NB4 (cell line): ENCODE measurements at regions not wholly inside any gene's neighbourhood (a gene's known extent, or its start where the extent isn't known, plus 50 kb on each side); places are given as distances from the start of the nearest gene placed in this dataset.

Source experiments
- DNase-seq: peaks from one replicate; pipeline ENCODE4 v3.0.0; 2010; ENCODE audit warnings: low read depth
- H3K4me3 ChIP-seq: one replicate; pipeline ENCODE4 v1.5.1; 2011; ENCODE audit warnings: mild to moderate bottlenecking, low read depth, low read length, moderate library complexity
- MAX ChIP-seq: IDR thresholded peaks from 2 replicates; pipeline ENCODE4 v1.6.1; 2011; ENCODE audit warnings: low read depth, low read length
- MYC ChIP-seq: IDR thresholded peaks from 2 replicates; pipeline ENCODE4 v1.6.1; 2011; ENCODE audit warnings: low read depth, low read length
- POLR2A ChIP-seq: IDR thresholded peaks from 2 replicates; pipeline ENCODE4 v1.6.1; 2011; ENCODE audit warnings: mild to moderate bottlenecking; ENCODE audit not compliant: insufficient read length; ENCODE audit errors: extremely low read depth
- TF ChIP-seq, protein P1 (sequence below): IDR thresholded peaks from one replicate; pipeline ENCODE4 v1.5.1; 2012; ENCODE audit warnings: low read depth, low read length

GRCh38 chr4:33714971-33715370 lies 2529.3 kb downstream of the ARAP2 start:
- TF ChIP-seq POLR2A (no peak), MYC (no peak)
- TF ChIP-seq, protein P1, sequence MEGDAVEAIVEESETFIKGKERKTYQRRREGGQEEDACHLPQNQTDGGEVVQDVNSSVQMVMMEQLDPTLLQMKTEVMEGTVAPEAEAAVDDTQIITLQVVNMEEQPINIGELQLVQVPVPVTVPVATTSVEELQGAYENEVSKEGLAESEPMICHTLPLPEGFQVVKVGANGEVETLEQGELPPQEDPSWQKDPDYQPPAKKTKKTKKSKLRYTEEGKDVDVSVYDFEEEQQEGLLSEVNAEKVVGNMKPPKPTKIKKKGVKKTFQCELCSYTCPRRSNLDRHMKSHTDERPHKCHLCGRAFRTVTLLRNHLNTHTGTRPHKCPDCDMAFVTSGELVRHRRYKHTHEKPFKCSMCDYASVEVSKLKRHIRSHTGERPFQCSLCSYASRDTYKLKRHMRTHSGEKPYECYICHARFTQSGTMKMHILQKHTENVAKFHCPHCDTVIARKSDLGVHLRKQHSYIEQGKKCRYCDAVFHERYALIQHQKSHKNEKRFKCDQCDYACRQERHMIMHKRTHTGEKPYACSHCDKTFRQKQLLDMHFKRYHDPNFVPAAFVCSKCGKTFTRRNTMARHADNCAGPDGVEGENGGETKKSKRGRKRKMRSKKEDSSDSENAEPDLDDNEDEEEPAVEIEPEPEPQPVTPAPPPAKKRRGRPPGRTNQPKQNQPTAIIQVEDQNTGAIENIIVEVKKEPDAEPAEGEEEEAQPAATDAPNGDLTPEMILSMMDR, result no peak
- no peak for DNase-seq
- no peak overlapping the region for H3K4me3 ChIP-seq

- no peak overlapping the region for H3K4me3 ChIP-seq
- TF ChIP-seq MAX (peak; percentile 29; the same call in 1 of the 2 replicates), MYC (0 out of 2 replicates have a peak, but pooled peaks have one; percentile 20)
- TF ChIP-seq, protein P1, result no peak
- DNase-seq, result no peak
These were observed 2528.4 kb downstream of the ARAP2 start for GRCh38 chr4:33715841-33716395.

DNA sequence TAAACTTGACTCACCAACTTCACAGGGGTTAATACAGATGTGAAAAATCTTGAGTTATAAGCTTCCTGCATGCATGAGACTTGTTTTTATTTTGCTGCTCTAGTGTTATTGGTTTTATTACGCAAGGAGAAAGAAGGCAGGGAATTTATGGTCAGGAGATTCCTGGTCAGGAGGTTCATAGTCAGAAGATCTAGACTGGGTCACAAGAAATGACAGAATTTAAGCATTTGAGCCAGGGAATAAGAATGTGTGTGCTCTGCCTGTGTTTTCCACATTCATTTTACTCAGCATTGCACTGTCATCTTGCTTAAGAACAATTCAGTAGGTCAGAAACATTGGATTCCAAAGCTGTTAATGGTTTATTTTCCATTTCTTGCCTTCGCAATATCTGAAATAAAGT lies 2522.1 kb downstream of the ARAP2 start:
- no peak for DNase-seq
- no peak for TF ChIP-seq MAX
- TF ChIP-seq, protein P1, result no peak
- TF ChIP-seq POLR2A, result no peak
- no peak for TF ChIP-seq MYC
- no peak overlapping the region for H3K4me3 ChIP-seq

DNA sequence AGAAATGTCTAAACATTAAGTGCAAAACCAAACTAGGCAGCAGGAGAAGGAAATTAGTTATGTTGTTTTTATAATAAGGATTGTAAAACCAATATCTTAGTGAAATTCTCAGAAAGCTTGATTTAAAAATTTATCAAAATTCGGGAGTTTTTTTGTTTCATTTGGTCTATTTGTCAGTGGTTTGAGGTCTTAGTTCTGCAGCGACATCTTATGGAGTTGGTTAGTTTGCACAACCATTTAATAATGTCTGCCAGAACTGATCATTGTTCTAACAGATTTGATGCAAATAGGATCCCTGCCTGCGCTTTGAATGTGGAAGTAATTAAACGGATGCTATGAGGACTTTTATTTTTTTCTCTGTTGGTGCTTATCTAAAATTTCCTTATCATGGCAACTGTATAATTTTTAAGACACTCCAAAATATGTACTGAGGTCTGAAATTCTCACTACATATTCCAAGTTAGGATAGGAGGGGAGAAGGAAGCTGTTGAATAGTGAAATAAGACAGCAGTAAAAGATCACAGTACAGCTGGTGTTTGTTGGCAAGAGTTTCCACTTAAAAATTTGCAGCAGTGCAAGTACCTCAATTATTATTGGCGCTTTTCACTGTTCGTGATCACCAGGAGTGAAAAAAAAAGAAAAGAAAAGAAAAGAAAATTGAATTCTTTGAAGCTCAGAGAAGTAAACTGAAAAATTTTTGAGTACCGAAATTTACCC lies 2521.4 kb downstream of the ARAP2 start:
- TF ChIP-seq MAX (no peak), MYC (no peak), POLR2A (no peak)
- TF ChIP-seq, protein P1, result no peak
- H3K4me3 ChIP-seq, result no peak overlapping the region
- DNase-seq, result no peak

DNA sequence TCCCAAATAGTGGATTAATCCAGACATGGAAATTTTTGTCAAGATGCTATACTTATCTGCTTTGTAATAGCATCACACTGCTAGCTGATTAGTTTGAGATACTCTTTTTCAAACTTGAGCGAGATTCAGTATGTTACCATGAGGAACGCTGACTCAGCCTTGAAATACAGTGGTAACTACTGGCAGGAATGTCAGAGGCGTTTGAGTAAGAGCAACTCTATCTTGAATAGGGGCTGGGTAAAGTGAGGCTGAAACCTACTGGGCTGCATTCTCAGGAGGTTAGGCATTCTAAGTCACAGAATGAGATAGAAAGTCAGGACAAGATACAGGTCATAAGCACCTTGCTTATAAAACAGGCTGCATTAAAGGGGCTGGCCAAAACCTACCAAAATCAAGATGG lies 2519.6 kb downstream of the ARAP2 start:
- no peak for DNase-seq
- no peak overlapping the region for H3K4me3 ChIP-seq
- TF ChIP-seq MYC (no peak), MAX (no peak), POLR2A (no peak)
- TF ChIP-seq, protein P1, result no peak

DNA sequence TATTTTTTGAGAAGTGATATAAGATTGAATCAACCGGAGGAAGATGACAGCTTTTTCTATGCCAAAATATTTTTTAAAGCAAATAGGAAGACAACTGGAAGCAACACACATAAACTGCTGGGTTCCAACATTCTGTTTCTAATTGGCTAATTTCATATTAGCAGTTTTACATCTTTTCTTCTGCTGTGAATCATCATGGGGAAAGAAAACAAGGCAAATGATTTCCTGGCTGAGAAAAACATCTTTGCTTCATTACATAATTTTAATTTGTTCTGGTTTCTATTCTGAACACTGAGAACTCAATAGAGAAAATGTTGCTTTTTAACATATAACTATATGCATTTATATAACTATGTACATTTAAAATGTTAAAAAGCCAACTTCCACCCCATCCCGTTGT lies 2518.5 kb downstream of the ARAP2 start:
- H3K4me3 ChIP-seq, result no peak overlapping the region
- TF ChIP-seq POLR2A, result no peak
- no peak for TF ChIP-seq MYC
- no peak for TF ChIP-seq MAX
- TF ChIP-seq, protein P1, result no peak
- DNase-seq, result no peak
